ENCODE measurements at regions not wholly inside any gene's neighbourhood (a gene's known extent, or its start where the extent isn't known, plus 50 kb on each side); places are given as distances from the start of the nearest gene placed in this dataset.

DNA sequence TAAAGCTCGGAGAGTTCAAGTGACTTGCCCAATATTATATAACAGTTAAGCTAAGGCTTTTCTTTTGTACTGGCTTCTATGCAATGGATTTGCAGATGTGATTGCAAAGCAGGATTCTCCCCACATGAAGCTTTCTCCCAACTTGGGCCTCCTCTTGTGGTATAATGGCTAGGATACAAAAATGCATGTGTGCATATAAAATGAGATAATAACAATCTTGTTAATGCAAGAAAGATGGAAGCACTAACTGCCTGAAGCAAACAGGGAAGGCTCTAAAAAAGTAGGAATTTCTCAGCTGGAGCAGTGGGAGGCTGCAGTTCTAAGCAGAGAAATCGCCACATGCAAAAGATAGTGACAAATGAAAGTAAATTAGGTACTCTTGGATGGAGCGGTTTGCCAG is 444.2 kb upstream of the RIOK2 start:
- no peak for TF ChIP-seq CTCF (IDR thresholded peaks at IDR 0.05)
- WGBS, 2 donors, result 79 to 83% methylated on average over 3 of the region's 3 CpGs
- Histone ChIP-seq H3K27me3 (no peaks in the 10 kb centered on the region), H3K9me3 (peaks cover 0 to 4% (median 0%) of the 10 kb centered on the region in 11 donors), H3K27ac (peak overlapping the region in 3 of 10 donors; percentile 18 to 69 (median 29)), H3K4me1 (peaks cover 0 to 13% (median 0%) of the 10 kb centered on the region in 9 donors), H3K4me3 (no peak overlapping the region), H3K36me3 (no peaks in the 10 kb centered on the region)
- ATAC-seq (no peak), DNase-seq (no peak)
- intact Hi-C loops (cut with DNase I), result no loop called here

- DNase-seq (no peak), ATAC-seq (no peak)
- H3K4me1 ChIP-seq, result peaks cover 0 to 13% (median 0%) of the 10 kb centered on the region in 9 donors
- no peak for TF ChIP-seq CTCF (IDR thresholded peaks at IDR 0.05)
- H3K4me3 ChIP-seq, result no peak overlapping the region
- intact Hi-C loops (cut with DNase I), result no loop called here
- no peaks in the 10 kb centered on the region for H3K27me3 ChIP-seq
- peak overlapping the region in 5 of 10 donors; percentile 18 to 69 (median 52) for H3K27ac ChIP-seq
- H3K9me3 ChIP-seq, result peaks cover 0 to 4% (median 0%) of the 10 kb centered on the region in 11 donors
- H3K36me3 ChIP-seq, result no peaks in the 10 kb centered on the region
- 27 to 30% methylated on average over 1 of the region's 1 CpG for WGBS, 2 donors
Measured at GRCh38 chr5:97628031-97628430, 445.0 kb upstream of the RIOK2 start.

GRCh38 chr5:97628807-97629206 is 445.8 kb upstream of the RIOK2 start:
- peaks cover 0 to 4% (median 0%) of the 10 kb centered on the region in 11 donors for H3K9me3 ChIP-seq
- H3K4me3 ChIP-seq, result no peak overlapping the region
- 62 to 71% methylated on average over 3 of the region's 3 CpGs for WGBS, 2 donors
- H3K36me3 ChIP-seq, result no peaks in the 10 kb centered on the region
- intact Hi-C loops (cut with DNase I), result no loop called here
- ATAC-seq, result peak in 2 of 8 donors; percentile 14 to 30
- no peak for DNase-seq
- peaks cover 0 to 13% (median 0%) of the 10 kb centered on the region in 9 donors for H3K4me1 ChIP-seq
- no peak for TF ChIP-seq CTCF (IDR thresholded peaks at IDR 0.05)
- H3K27ac ChIP-seq, result peak overlapping the region in 7 of 10 donors; percentile 16 to 69 (median 51)
- H3K27me3 ChIP-seq, result no peaks in the 10 kb centered on the region

GRCh38 chr5:97629276-97629675 is 446.2 kb upstream of the RIOK2 start:
- Histone ChIP-seq H3K27ac (peak overlapping the region in 7 of 10 donors; percentile 16 to 69 (median 51)), H3K9me3 (peaks cover 0 to 4% (median 0%) of the 10 kb centered on the region in 11 donors), H3K36me3 (no peaks in the 10 kb centered on the region), H3K27me3 (no peaks in the 10 kb centered on the region), H3K4me1 (peaks cover 0 to 13% (median 0%) of the 10 kb centered on the region in 9 donors), H3K4me3 (no peak overlapping the region)
- DNase-seq, result peak; percentile 26 to 58
- ATAC-seq, result peak; percentile 65 to 95 (median 84)
- TF ChIP-seq CTCF (IDR thresholded peaks at IDR 0.05), result no peak
- 44 to 53% methylated on average over 4 of the region's 4 CpGs for WGBS, 2 donors
- intact Hi-C loops (cut with DNase I), result no loop called here
